ENCODE measurements at regions not wholly inside any gene's neighbourhood (a gene's known extent, or its start where the extent isn't known, plus 50 kb on each side); places are given as distances from the start of the nearest gene placed in this dataset.

DNA sequence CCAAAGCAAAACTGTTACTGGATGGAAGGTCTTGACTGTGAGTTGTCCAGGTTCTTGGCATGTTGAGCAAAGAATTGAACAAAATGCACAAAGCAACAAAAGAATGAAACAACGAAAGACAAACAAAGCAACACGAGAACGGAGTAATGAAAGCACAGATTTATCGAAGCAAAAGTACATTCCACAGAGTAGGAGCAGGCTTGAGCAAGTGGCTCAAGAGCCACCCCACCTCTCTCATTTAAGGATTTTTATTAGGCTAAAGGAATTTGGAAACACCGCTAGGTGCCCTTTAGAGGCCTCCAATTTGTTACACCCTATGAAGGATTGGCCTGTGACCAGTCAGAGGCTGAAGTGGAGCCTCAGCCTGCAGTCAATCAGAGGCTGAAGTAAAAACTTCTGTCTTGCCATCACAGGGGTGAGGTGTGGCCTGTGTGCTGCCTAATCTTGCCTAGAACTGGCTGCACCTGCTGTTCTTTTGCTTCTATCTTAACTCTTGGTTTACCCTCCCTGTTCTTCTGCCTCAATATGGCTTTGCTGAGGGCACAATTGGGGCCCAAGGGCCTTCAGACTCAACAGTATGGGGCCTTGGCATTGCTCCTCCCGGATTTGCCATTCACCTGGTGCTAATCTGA, 59.4 kb upstream of the FTH1 start:
- no peak for DNase-seq

- no peak for DNase-seq
Observed at GRCh38 chr11:62025487-62026105, 58.2 kb upstream of the FTH1 start.

- no peak for DNase-seq
Observed at GRCh38 chr11:62024936-62025486, 57.6 kb upstream of the FTH1 start.

GRCh38 chr11:62022211-62022610, 54.8 kb upstream of the FTH1 start:
- no peak for DNase-seq

GRCh38 chr11:62020661-62021060, 53.2 kb upstream of the FTH1 start:
- DNase-seq: no peak

GRCh38 chr11:62018981-62019664, 51.7 kb upstream of the FTH1 start:
- DNase-seq: no peak

DNA sequence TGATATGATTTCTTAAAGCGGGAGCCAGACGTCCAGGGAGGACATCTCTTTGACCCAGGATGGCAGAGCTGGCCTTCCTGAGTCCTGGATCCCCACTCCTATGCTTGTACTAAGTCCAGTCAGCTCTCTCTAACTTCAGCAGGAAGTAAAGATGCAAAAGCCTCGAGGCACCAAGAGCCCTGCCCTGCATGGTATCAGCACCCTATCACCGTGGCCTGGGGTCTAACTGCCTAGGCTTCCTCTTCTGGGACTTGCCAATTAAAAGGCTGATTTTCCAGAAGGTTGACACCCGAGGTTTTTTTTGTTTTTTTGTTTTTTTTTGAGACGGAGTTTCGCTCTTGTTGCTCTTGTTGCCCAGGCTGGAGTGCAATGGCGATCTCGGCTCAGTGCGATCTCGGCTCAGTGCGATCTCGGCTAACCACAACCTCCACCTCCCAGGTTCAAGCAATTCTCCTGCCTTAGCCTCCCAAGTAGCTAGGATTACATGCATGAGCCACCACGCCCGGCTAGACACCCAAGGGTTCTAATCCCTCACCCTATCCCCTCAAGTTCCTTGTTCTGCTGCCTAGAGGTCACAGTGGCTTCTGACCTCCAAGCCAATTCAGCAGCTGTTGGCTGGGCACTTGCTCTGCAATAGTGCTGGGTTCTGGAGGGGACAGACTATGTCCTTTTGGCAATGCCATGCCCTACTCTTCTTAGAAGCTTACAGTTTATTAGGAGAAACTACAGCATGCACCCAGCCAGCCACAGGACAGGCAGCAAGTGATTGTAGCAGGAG, 50.6 kb upstream of the FTH1 start:
- DNase-seq: no peak

All from COR-L47 (cell line).